ENCODE measurements at regions not wholly inside any gene's neighbourhood (a gene's known extent, or its start where the extent isn't known, plus 50 kb on each side); places are given as distances from the start of the nearest gene placed in this dataset.

DNA sequence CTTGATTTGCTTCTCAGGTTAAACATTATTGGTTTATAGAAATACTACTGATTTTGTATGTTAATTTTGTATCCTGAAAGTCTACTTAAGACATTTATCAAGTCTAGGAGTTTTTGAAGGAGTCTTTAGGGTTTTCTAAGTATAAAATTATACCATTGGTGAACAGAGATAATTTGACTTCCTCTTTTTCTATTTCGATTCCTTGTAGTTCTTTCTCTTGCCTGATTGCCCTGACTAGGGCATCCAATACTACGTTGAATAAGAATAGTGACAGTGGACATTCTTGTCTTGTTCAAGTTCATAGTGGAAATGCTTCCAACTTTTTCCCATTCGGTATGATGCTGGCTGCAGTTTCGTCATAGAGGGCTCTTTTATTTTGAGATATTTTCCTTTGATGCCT is 807.5 kb upstream of the SLC10A2 start:
- TF ChIP-seq, protein P1, sequence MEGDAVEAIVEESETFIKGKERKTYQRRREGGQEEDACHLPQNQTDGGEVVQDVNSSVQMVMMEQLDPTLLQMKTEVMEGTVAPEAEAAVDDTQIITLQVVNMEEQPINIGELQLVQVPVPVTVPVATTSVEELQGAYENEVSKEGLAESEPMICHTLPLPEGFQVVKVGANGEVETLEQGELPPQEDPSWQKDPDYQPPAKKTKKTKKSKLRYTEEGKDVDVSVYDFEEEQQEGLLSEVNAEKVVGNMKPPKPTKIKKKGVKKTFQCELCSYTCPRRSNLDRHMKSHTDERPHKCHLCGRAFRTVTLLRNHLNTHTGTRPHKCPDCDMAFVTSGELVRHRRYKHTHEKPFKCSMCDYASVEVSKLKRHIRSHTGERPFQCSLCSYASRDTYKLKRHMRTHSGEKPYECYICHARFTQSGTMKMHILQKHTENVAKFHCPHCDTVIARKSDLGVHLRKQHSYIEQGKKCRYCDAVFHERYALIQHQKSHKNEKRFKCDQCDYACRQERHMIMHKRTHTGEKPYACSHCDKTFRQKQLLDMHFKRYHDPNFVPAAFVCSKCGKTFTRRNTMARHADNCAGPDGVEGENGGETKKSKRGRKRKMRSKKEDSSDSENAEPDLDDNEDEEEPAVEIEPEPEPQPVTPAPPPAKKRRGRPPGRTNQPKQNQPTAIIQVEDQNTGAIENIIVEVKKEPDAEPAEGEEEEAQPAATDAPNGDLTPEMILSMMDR (IDR thresholded peaks at IDR 0.05): no peak

- TF ChIP-seq, protein P1 (IDR thresholded peaks at IDR 0.05): no peak
Measured at GRCh38 chr13:103866048-103866447, 799.8 kb upstream of the SLC10A2 start.

DNA sequence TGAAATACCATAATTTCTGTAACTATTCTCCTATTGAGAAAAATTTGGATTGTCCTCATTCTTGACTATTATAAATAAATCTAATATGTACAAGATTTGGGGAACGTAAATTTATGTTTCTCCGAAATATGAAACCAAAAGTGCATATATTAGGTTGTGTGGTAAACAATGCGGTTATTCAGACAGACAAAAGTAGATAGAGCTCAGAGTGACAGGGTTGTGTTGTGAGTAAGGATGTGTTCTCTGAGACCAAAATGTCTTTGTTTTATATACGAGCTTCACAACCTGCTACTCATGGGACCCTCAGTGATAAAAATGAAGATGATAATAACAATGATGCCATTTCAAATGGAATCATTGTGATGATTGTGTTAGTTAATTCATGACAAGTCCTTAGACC is 796.3 kb upstream of the SLC10A2 start:
- TF ChIP-seq, protein P1 (IDR thresholded peaks at IDR 0.05): no peak

GRCh38 chr13:103859952-103860351 is 793.7 kb upstream of the SLC10A2 start:
- TF ChIP-seq, protein P1 (IDR thresholded peaks at IDR 0.05): no peak

DNA sequence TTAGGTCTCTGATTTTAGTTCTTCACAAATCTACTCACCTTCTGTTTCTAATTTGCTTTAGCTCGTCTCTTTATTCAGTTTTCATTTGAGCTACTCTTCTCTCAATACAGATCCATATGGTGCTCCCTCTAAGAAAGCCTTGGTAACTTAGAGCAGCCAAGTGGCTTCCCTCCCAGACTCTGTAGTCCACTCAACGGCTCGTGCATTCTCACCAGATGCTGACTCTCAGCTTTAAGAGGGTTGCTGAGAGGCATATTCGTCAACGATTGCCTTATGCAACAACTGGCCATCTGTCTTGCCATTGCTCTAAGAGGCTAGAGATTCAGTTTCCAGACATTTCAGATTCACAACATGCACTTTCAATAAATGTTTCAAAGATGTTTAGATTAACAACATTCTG is 785.8 kb upstream of the SLC10A2 start:
- TF ChIP-seq, protein P1 (IDR thresholded peaks at IDR 0.05): no peak

DNA sequence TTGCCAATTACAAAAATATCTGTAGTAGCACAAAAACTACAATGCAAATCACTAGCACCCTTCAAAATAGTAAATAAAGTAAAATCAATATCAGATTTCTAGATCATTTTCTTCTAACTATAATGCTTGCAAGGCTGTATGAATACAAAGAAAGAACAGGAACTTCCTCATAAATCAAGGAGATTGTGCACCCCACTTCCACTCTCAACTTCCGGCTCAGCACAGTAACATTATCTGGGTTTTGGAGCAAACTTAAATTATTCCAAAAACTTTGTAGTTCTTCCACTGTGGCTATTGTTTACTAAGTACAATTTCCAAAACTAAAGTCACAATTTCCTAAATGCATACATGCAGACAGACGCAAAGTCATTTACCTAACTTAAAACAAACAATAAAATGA is 778.3 kb upstream of the SLC10A2 start:
- TF ChIP-seq, protein P1 (IDR thresholded peaks at IDR 0.05): no peak

GRCh38 chr13:103839460-103839859 is 773.2 kb upstream of the SLC10A2 start:
- TF ChIP-seq, protein P1 (IDR thresholded peaks at IDR 0.05): no peak

- TF ChIP-seq, protein P1 (IDR thresholded peaks at IDR 0.05): no peak
Measured at GRCh38 chr13:103835052-103835451, 768.8 kb upstream of the SLC10A2 start.
